Activated naive CD8-positive, alpha-beta T cell treated with anti-CD3 and anti-CD28 coated beads, Interleukin-2, amount 50 U/mL, for 24 hours (primary cell): ENCODE measurements at regions not wholly inside any gene's neighbourhood (a gene's known extent, or its start where the extent isn't known, plus 50 kb on each side); places are given as distances from the start of the nearest gene placed in this dataset.

ENCODE experiments used
- ATAC-seq: fragments of 150-1000 bp; cut with Tn5 transposase; one replicate; pipeline ENCODE4 v1.10.0; 2021
- DNase-seq: peaks from one replicate; pipeline ENCODE4 v3.0.0; 2021
- H3K27ac Mint-ChIP-seq: one replicate; pipeline ENCODE4 v1.8.0; 2021; ENCODE audit warnings: mild to moderate bottlenecking, mixed read lengths
- H3K27me3 Mint-ChIP-seq: one replicate; pipeline ENCODE4 v1.8.0; 2021; ENCODE audit warnings: mixed read lengths
- H3K36me3 Mint-ChIP-seq: one replicate; pipeline ENCODE4 v1.8.0; 2021; ENCODE audit warnings: low read depth, mixed read lengths
- H3K4me1 Mint-ChIP-seq: one replicate; pipeline ENCODE4 v1.8.0; 2021; ENCODE audit warnings: mixed read lengths
- H3K4me3 Mint-ChIP-seq: one replicate; pipeline ENCODE4 v1.8.0; 2021; ENCODE audit warnings: mild to moderate bottlenecking, moderate library complexity, mixed read lengths
- H3K9me3 Mint-ChIP-seq: one replicate; pipeline ENCODE4 v1.8.0; 2021; ENCODE audit warnings: mixed read lengths

DNA sequence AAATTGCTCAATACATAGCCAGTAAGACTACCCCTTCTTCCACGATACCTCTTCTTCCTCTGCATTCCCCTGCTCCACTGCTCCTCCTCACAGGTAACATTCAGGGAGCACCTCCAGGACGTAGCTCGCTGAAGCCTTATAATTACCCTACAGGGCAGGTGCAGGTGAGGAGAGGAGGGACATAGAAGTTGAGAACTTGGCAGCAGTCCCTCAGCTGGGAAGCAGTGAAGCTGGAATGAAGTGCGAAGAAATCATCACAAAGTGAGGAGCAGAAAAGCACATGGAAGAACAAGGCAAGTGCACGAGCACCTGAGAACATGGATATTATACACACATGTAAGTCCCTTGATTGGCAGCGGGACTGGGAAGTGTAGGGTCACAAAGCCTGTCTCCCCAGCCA is 118.2 kb downstream of the HSD17B3 start:
- H3K4me3 Mint-ChIP-seq = no peak overlapping the region
- peaks cover 2% of the 10 kb centered on the region for H3K36me3 Mint-ChIP-seq
- H3K27ac Mint-ChIP-seq = no peak overlapping the region
- peaks cover 32% of the 10 kb centered on the region for H3K27me3 Mint-ChIP-seq
- ATAC-seq (no peak), DNase-seq (no peak)
- H3K9me3 Mint-ChIP-seq = peaks cover 4% of the 10 kb centered on the region
- H3K4me1 Mint-ChIP-seq = no peaks in the 10 kb centered on the region

GRCh38 chr9:96178153-96178552 is 123.8 kb downstream of the HSD17B3 start:
- Mint-ChIP-seq H3K27me3 (peaks cover 25% of the 10 kb centered on the region), H3K4me3 (no peak overlapping the region), H3K27ac (no peak overlapping the region), H3K36me3 (no peaks in the 10 kb centered on the region), H3K9me3 (no peaks in the 10 kb centered on the region), H3K4me1 (no peaks in the 10 kb centered on the region)
- no peak for ATAC-seq
- DNase-seq = no peak

DNA sequence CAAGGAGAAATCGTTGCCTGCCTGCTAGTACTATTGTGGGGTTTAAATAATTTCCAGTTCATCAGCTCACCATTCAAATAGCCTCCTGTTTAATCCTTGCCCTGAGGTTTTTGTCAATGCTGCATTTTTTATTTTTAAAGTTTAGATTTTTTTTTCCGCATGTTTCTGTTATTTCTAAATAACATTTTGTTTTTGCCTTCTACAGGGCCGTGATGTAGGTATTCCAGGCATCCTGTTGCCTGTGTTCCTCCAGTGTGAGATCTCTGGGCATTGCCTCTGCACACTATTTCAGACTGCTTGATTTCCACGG is 124.3 kb downstream of the HSD17B3 start:
- no peaks in the 10 kb centered on the region for H3K36me3 Mint-ChIP-seq
- DNase-seq (no peak), ATAC-seq (no peak)
- H3K4me1 Mint-ChIP-seq = no peaks in the 10 kb centered on the region
- no peaks in the 10 kb centered on the region for H3K9me3 Mint-ChIP-seq
- no peak overlapping the region for H3K4me3 Mint-ChIP-seq
- H3K27me3 Mint-ChIP-seq = peaks cover 27% of the 10 kb centered on the region
- H3K27ac Mint-ChIP-seq = no peak overlapping the region

DNA sequence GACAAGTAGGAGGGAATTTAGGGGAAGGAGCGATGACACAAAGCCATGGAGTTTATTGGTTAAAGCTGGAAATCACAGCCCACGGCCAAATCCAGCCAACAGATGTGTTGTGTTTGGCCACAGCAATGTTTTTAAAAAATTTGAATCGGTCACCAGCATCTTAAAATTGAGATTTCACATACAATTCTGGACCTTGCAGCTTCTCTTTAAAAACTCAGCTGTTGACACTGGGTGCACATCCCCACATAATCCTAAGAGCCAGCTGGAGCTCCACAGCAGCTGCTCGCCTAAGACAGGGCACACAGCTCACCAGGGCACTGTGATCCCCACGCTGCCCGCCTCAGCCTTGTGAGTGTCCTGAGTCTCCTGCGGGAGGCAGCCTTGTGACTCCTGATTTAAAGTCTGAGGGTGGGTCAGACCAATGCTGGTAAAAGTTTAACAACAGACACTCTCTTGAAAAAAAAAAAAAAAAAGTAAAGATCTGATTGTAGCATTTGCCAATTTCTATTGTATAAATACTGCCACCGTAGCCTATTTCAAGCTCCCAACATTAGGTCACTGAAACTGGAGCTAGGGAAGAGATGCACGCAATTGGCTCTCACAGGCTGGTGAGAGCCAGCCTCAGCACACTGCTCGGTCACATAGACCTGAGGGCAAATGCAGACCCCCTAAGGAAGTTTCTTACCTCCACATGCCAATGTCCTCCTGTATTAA is 124.8 kb downstream of the HSD17B3 start:
- peaks cover 22% of the 10 kb centered on the region for H3K27me3 Mint-ChIP-seq
- no peaks in the 10 kb centered on the region for H3K36me3 Mint-ChIP-seq
- no peaks in the 10 kb centered on the region for H3K4me1 Mint-ChIP-seq
- no peak for DNase-seq
- ATAC-seq = no peak
- no peak overlapping the region for H3K27ac Mint-ChIP-seq
- H3K9me3 Mint-ChIP-seq = no peaks in the 10 kb centered on the region
- H3K4me3 Mint-ChIP-seq = no peak overlapping the region

GRCh38 chr9:96175796-96176195 is 126.2 kb downstream of the HSD17B3 start:
- ATAC-seq = no peak
- H3K9me3 Mint-ChIP-seq = no peaks in the 10 kb centered on the region
- no peaks in the 10 kb centered on the region for H3K36me3 Mint-ChIP-seq
- no peak overlapping the region for H3K27ac Mint-ChIP-seq
- H3K4me3 Mint-ChIP-seq = no peak overlapping the region
- peaks cover 22% of the 10 kb centered on the region for H3K27me3 Mint-ChIP-seq
- DNase-seq = no peak
- H3K4me1 Mint-ChIP-seq = no peaks in the 10 kb centered on the region

DNA sequence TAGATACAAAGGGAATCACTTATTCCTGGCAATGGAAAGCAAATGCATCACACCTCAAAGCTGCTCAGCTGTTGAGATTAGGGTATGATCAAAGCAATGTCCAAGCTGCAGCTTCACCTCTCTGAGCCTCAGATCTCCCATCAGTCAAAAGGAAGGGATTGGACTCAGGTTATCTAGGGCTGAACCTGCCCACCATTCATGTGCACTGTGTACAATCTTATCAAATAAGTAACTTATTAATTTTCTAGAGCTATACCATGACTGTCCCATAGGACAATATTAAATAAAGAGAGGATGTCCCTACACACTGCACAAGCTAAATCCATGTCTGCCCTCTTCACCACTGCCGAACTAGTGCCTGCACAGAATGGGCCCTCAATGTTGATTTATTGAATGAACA is 127.0 kb downstream of the HSD17B3 start:
- H3K27ac Mint-ChIP-seq = no peak overlapping the region
- no peaks in the 10 kb centered on the region for H3K36me3 Mint-ChIP-seq
- no peaks in the 10 kb centered on the region for H3K4me1 Mint-ChIP-seq
- H3K27me3 Mint-ChIP-seq = peaks cover 20% of the 10 kb centered on the region
- H3K4me3 Mint-ChIP-seq = no peak overlapping the region
- no peaks in the 10 kb centered on the region for H3K9me3 Mint-ChIP-seq
- no peak for ATAC-seq
- no peak for DNase-seq

- no peak for DNase-seq
- H3K36me3 Mint-ChIP-seq = no peaks in the 10 kb centered on the region
- H3K4me3 Mint-ChIP-seq = no peak overlapping the region
- no peaks in the 10 kb centered on the region for H3K9me3 Mint-ChIP-seq
- H3K4me1 Mint-ChIP-seq = no peaks in the 10 kb centered on the region
- H3K27ac Mint-ChIP-seq = no peak overlapping the region
- no peak for ATAC-seq
- H3K27me3 Mint-ChIP-seq = peaks cover 20% of the 10 kb centered on the region
Measured at GRCh38 chr9:96174371-96174770, 127.6 kb downstream of the HSD17B3 start.

DNA sequence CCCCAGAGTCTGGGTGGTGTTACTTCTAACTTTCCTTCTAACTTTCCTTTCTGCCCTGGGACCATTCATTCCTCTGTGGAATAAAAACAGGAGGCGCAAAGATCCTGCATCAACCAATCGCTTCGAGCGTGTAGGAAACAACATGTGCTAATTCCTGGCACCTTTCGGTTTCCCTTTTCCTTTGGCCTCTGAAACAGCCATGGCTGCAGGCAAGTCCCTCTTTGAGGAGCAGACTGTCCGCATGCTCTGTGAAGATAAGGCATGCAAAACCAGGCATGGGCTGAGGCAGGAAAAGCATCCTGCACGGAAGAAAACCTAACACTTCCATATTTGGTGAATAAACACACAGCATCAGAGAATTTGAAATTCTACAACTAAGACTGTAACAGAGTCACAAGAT is 128.3 kb downstream of the HSD17B3 start:
- Mint-ChIP-seq H3K27ac (no peak overlapping the region), H3K9me3 (no peaks in the 10 kb centered on the region), H3K4me1 (no peaks in the 10 kb centered on the region), H3K36me3 (no peaks in the 10 kb centered on the region), H3K27me3 (peaks cover 20% of the 10 kb centered on the region), H3K4me3 (no peak overlapping the region)
- no peak for DNase-seq
- ATAC-seq = no peak

- DNase-seq = no peak
- H3K27ac Mint-ChIP-seq = no peak overlapping the region
- H3K4me1 Mint-ChIP-seq = no peaks in the 10 kb centered on the region
- H3K27me3 Mint-ChIP-seq = peaks cover 20% of the 10 kb centered on the region
- no peak overlapping the region for H3K4me3 Mint-ChIP-seq
- no peaks in the 10 kb centered on the region for H3K36me3 Mint-ChIP-seq
- no peaks in the 10 kb centered on the region for H3K9me3 Mint-ChIP-seq
- no peak for ATAC-seq
Measured at GRCh38 chr9:96172797-96173196, 129.2 kb downstream of the HSD17B3 start.

DNA sequence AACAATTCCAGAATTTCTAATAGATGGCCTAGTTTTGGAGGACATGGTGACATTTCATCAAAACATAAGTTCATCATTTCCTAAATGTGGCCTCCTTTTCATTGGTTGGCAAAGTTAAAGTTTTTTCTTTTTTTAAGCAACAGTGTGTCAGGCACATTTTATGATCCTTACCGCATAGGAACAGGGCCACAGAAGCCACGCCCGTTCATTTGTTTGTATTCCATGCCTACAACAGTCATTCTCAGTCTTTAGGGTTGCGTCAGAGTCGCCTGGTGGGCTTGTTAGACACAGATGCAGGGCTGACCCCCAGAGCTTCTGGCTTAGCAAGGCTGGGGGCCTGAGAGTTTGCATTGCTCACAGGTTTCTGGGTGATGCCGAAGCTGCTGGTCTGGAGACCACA is 130.2 kb downstream of the HSD17B3 start:
- H3K4me3 Mint-ChIP-seq = no peak overlapping the region
- ATAC-seq (no peak), DNase-seq (no peak)
- H3K27me3 Mint-ChIP-seq = peaks cover 18% of the 10 kb centered on the region
- H3K9me3 Mint-ChIP-seq = no peaks in the 10 kb centered on the region
- H3K4me1 Mint-ChIP-seq = no peaks in the 10 kb centered on the region
- H3K27ac Mint-ChIP-seq = no peak overlapping the region
- H3K36me3 Mint-ChIP-seq = no peaks in the 10 kb centered on the region

DNA sequence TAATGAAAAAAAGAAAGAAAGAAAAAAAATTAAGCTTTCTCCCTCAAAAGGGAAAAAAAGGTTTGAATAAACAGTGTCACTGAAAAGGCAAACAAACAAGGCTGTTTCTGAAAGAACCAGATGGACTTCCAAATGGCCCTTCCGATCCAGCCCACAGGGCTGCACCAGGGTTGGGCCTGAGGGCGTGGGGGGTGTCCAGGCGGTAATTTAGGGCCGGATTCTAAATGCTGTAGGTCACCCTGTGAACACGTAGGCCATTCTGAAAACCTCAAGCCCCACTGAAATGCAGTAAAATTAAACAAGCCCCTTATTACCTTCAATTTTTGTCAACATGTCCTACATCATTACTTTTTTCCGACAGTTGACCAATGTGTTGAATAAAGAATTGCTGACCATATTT is 132.1 kb downstream of the HSD17B3 start:
- DNase-seq (no peak), ATAC-seq (no peak)
- no peaks in the 10 kb centered on the region for H3K9me3 Mint-ChIP-seq
- H3K4me1 Mint-ChIP-seq = no peaks in the 10 kb centered on the region
- no peak overlapping the region for H3K4me3 Mint-ChIP-seq
- H3K27ac Mint-ChIP-seq = no peak overlapping the region
- no peaks in the 10 kb centered on the region for H3K36me3 Mint-ChIP-seq
- H3K27me3 Mint-ChIP-seq = peaks cover 9% of the 10 kb centered on the region

GRCh38 chr9:96169484-96169883 is 132.5 kb downstream of the HSD17B3 start:
- no peak overlapping the region for H3K4me3 Mint-ChIP-seq
- no peak overlapping the region for H3K27ac Mint-ChIP-seq
- DNase-seq (no peak), ATAC-seq (no peak)
- H3K27me3 Mint-ChIP-seq = peaks cover 9% of the 10 kb centered on the region
- no peaks in the 10 kb centered on the region for H3K9me3 Mint-ChIP-seq
- no peaks in the 10 kb centered on the region for H3K36me3 Mint-ChIP-seq
- no peaks in the 10 kb centered on the region for H3K4me1 Mint-ChIP-seq

- Mint-ChIP-seq H3K4me3 (no peak overlapping the region), H3K27me3 (peaks cover 10% of the 10 kb centered on the region), H3K9me3 (no peaks in the 10 kb centered on the region), H3K36me3 (no peaks in the 10 kb centered on the region), H3K4me1 (no peaks in the 10 kb centered on the region), H3K27ac (no peak overlapping the region)
- ATAC-seq (no peak), DNase-seq (no peak)
Measured at GRCh38 chr9:96168882-96169281, 133.1 kb downstream of the HSD17B3 start.

GRCh38 chr9:96167011-96167410 is 135.0 kb downstream of the HSD17B3 start:
- no peaks in the 10 kb centered on the region for H3K4me1 Mint-ChIP-seq
- DNase-seq (no peak), ATAC-seq (no peak)
- no peaks in the 10 kb centered on the region for H3K9me3 Mint-ChIP-seq
- H3K27ac Mint-ChIP-seq = no peak overlapping the region
- no peaks in the 10 kb centered on the region for H3K36me3 Mint-ChIP-seq
- no peak overlapping the region for H3K4me3 Mint-ChIP-seq
- H3K27me3 Mint-ChIP-seq = peaks cover 4% of the 10 kb centered on the region

DNA sequence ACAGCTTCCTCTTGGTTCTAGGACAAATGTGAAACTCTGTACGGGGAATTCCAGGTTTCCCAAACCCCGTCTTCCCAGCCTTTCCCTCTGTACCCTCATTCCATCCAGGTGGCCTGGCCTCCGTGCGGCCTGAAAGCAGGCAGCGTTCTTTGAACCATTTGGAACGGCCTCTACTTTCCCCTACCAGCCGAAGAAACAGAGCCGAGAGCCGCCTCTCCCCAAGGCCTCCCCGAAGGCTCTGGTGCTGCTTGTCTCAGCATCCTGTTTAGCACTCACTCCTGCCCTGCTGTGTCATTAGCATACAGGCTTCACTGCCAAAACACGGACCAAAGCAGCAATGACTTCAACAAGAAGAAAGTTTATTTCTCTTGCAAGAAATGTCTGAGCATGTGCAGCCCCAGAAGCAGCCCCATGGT is 137.7 kb downstream of the HSD17B3 start:
- Mint-ChIP-seq H3K27me3 (peaks cover 15% of the 10 kb centered on the region), H3K4me1 (peaks cover 1% of the 10 kb centered on the region), H3K4me3 (no peak overlapping the region), H3K27ac (no peak overlapping the region), H3K36me3 (no peaks in the 10 kb centered on the region), H3K9me3 (no peaks in the 10 kb centered on the region)
- ATAC-seq (no peak), DNase-seq (no peak)

GRCh38 chr9:96163712-96164111 is 138.3 kb downstream of the HSD17B3 start:
- H3K4me1 Mint-ChIP-seq = peaks cover 7% of the 10 kb centered on the region
- no peaks in the 10 kb centered on the region for H3K9me3 Mint-ChIP-seq
- no peak overlapping the region for H3K4me3 Mint-ChIP-seq
- no peaks in the 10 kb centered on the region for H3K36me3 Mint-ChIP-seq
- peaks cover 19% of the 10 kb centered on the region for H3K27me3 Mint-ChIP-seq
- ATAC-seq = no peak
- DNase-seq = no peak
- H3K27ac Mint-ChIP-seq = no peak overlapping the region
